ENCODE measurements at regions not wholly inside any gene's neighbourhood (a gene's known extent, or its start where the extent isn't known, plus 50 kb on each side); places are given as distances from the start of the nearest gene placed in this dataset.

DNA sequence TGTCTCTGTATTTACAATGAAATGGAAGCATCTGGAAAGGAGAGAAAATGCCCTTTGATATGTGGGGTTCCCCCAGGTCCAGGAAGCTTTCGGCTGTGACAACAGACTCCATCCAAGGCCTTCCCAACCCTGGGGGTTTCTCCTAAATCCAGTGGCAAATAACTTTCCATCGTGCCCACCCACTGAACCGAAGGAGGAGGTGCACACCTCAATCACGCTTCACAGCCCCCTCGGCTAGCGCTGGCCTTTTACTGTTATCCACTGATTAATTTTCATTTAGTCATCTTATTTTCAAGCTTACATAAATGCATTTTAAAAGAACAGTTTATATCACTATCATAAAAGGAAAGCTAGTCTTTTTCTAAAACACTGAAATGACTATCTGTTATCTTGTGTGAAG lies 286.8 kb upstream of the ZMIZ1 start:
- Histone ChIP-seq H3K36me3 (replicated peaks) (no peaks in the 10 kb centered on the region), H3K4me1 (no peaks in the 10 kb centered on the region), H3K4me3 (no peak overlapping the region), H3K9me3 (no peaks in the 10 kb centered on the region), H3K27me3 (ENCODE audit: low read depth) (no peaks in the 10 kb centered on the region)
- DNase-seq (ENCODE audit: low spot score in 2 of 2) = no peak
- in situ Hi-C loops (cut with MboI; ENCODE audit: low sequenced_read_pairs) = no loop called here

- no peaks in the 10 kb centered on the region for H3K4me1 ChIP-seq
- in situ Hi-C loops (cut with MboI; ENCODE audit: low sequenced_read_pairs) = no loop called here
Observed at GRCh38 chr10:78782441-78782840, 286.3 kb upstream of the ZMIZ1 start.

DNA sequence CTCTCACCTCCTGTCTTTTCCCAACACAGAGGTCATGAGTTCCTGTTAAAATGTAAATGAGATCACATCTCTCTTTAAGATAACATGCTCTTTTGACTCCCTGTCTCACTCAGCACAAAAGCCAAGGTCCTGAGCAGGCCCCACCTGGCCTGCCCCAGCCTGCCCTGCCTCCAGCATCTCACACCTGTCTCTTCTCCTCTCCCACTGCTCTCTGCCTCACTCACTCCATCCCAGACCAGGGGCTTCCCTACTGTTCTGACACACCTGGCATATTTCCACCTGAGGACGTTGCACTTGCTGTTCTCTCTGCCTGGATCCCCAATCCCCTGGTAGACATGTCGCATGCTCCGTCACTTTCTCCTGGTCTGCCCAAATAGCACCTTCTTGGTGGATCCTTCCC lies 285.0 kb upstream of the ZMIZ1 start:
- no peak for DNase-seq (ENCODE audit: low spot score in 2 of 2)
- H3K36me3 ChIP-seq (replicated peaks) = no peaks in the 10 kb centered on the region
- no peak overlapping the region for H3K4me3 ChIP-seq
- H3K4me1 ChIP-seq = no peaks in the 10 kb centered on the region
- in situ Hi-C loops (cut with MboI; ENCODE audit: low sequenced_read_pairs) = no loop called here
- H3K9me3 ChIP-seq = no peaks in the 10 kb centered on the region
- H3K27me3 ChIP-seq (ENCODE audit: low read depth) = peaks cover 5% of the 10 kb centered on the region; the same call in 1 of the 2 replicates

More at GRCh38 chr10:78782441-78782840, 286.3 kb upstream of the ZMIZ1 start:
- Histone ChIP-seq H3K36me3 (replicated peaks) (no peaks in the 10 kb centered on the region), H3K9me3 (no peaks in the 10 kb centered on the region), H3K27me3 (ENCODE audit: low read depth) (no peaks in the 10 kb centered on the region; the same call in 1 of the 2 replicates), H3K4me3 (no peak overlapping the region)
- DNase-seq (ENCODE audit: low spot score in 2 of 2) = no peak

DNA sequence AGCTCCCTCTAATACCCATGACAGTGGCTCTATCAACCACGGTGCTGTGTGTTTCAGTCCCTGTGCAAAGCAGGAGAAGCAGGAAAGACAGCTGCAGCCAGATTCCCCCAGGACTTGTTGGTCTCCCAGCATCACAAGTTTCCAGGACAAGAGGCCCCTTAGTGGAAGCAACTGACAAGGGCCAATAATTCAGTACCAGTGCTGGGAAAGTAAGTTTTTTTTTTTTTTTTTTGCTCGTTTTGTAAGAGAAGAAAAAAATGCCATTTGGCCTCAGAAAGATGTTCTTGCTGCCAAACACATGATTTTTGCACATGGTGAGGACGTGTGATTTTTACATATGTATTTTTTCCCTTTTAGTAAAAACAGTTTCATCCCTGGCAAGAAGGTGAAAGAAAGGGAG lies 284.2 kb upstream of the ZMIZ1 start:
- Histone ChIP-seq H3K4me1 (no peaks in the 10 kb centered on the region), H3K9me3 (no peaks in the 10 kb centered on the region), H3K4me3 (no peak overlapping the region), H3K27me3 (ENCODE audit: low read depth) (peaks cover 5% of the 10 kb centered on the region; the same call in 1 of the 2 replicates), H3K36me3 (replicated peaks) (no peaks in the 10 kb centered on the region)
- DNase-seq (ENCODE audit: low spot score in 2 of 2) = no peak
- in situ Hi-C loops (cut with MboI; ENCODE audit: low sequenced_read_pairs) = no loop called here

DNA sequence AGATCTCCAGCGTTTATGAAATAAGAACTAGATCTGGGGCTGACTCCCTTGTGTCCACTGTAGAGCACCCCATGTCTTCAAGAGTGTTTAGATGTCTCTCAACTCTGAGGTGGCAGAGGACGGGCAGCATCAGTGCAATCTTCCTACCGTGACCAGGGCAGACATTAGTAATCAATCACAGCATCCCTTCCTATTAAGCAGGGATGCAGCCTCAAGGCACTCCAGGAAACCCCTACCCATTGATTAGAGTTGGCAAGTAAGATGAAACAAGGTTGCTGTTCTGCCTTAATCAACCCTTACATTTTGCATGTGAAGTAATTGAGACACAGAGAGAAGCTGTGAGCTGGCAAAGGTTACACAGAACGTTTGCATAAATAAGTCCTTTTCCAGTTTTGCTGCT lies 283.7 kb upstream of the ZMIZ1 start:
- H3K36me3 ChIP-seq (replicated peaks) = no peaks in the 10 kb centered on the region
- no peak overlapping the region for H3K4me3 ChIP-seq
- H3K27me3 ChIP-seq (ENCODE audit: low read depth) = peaks cover 5% of the 10 kb centered on the region; the same call in 1 of the 2 replicates
- H3K4me1 ChIP-seq = no peaks in the 10 kb centered on the region
- in situ Hi-C loops (cut with MboI; ENCODE audit: low sequenced_read_pairs) = no loop called here
- no peaks in the 10 kb centered on the region for H3K9me3 ChIP-seq
- no peak for DNase-seq (ENCODE audit: low spot score in 2 of 2)

DNA sequence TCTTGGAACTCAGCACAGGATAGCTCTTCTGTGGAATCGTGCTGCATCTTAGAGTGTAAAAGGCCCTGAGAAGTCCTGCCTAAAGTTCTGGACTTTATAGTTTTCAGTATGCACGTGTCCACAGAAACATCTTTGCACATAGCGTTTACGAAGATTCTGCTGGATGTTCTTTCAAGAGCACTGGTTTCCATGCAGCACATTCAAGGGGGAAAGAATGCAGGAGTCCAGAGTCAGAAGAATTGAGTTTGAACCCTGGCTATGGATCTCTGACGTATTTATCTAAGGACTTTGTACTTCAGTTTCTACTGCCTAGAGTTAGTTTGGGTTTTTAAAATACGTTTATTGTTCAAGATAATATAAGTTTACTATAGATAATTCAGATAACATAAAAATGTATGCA lies 282.8 kb upstream of the ZMIZ1 start:
- peaks cover 5% of the 10 kb centered on the region; the same call in 1 of the 2 replicates for H3K27me3 ChIP-seq (ENCODE audit: low read depth)
- in situ Hi-C loops (cut with MboI; ENCODE audit: low sequenced_read_pairs) = no loop called here
- H3K4me3 ChIP-seq = no peak overlapping the region
- H3K36me3 ChIP-seq (replicated peaks) = no peaks in the 10 kb centered on the region
- no peaks in the 10 kb centered on the region for H3K4me1 ChIP-seq
- no peak for DNase-seq (ENCODE audit: low spot score in 2 of 2)
- H3K9me3 ChIP-seq = no peaks in the 10 kb centered on the region

DNA sequence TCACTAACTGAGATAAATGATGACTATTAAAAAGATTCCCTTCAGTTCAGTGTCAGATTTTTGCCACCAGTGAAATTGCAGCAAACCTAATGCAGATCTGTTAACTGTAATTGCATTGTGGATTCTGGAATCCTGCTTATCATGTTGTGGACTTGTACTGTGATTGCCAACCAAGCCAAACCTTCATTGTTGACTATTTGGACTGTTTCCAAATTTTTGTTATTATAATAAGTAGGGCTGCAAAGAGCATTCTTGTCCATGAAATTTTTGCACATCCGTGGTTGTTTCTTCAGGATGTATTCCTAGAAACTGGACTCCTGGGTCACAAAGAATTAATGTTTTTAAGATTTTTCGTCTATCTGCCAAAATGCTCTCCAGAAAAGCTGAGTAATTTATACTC lies 281.6 kb upstream of the ZMIZ1 start:
- Histone ChIP-seq H3K9me3 (no peaks in the 10 kb centered on the region), H3K4me1 (no peaks in the 10 kb centered on the region), H3K36me3 (replicated peaks) (no peaks in the 10 kb centered on the region), H3K27me3 (ENCODE audit: low read depth) (peaks cover 5% of the 10 kb centered on the region; the same call in 1 of the 2 replicates), H3K4me3 (no peak overlapping the region)
- no peak for DNase-seq (ENCODE audit: low spot score in 2 of 2)
- in situ Hi-C loops (cut with MboI; ENCODE audit: low sequenced_read_pairs) = no loop called here

- Histone ChIP-seq H3K27me3 (ENCODE audit: low read depth) (no peaks in the 10 kb centered on the region), H3K36me3 (replicated peaks) (no peaks in the 10 kb centered on the region), H3K9me3 (no peaks in the 10 kb centered on the region), H3K4me3 (no peak overlapping the region), H3K4me1 (no peaks in the 10 kb centered on the region)
- no peak for DNase-seq (ENCODE audit: low spot score in 2 of 2)
- in situ Hi-C loops (cut with MboI; ENCODE audit: low sequenced_read_pairs) = no loop called here
Observed at GRCh38 chr10:78794736-78795455, 273.9 kb upstream of the ZMIZ1 start.

GRCh38 chr10:78798976-78799730 lies 269.6 kb upstream of the ZMIZ1 start:
- in situ Hi-C loops (cut with MboI; ENCODE audit: low sequenced_read_pairs) = no loop called here
- H3K4me1 ChIP-seq = no peaks in the 10 kb centered on the region
- DNase-seq (ENCODE audit: low spot score in 2 of 2) = no peak
- no peaks in the 10 kb centered on the region for H3K36me3 ChIP-seq (replicated peaks)
- no peaks in the 10 kb centered on the region for H3K9me3 ChIP-seq
- 0 out of 2 replicates have a peak, but pooled peaks cover 4% of the 10 kb centered on the region for H3K27me3 ChIP-seq (ENCODE audit: low read depth)
- no peak overlapping the region for H3K4me3 ChIP-seq

DNA sequence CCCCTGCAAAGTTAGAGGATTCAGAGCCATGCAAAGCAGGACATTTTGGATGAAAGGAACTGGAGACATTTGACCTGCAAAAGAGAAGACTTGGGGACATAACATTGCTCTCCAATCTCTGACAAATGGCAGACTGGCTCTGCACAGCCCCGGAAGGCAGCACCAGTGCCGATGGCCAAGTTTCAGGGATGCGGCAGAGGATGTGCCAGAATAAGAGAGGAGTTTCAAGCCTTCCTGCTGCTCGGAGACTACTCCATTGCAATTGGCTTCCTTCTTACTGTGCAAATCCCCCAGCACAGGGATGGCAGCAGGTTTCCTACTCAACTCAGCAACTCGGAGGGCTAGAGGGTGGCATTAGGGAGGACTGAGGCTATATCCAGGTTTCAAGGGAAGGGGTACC lies 268.8 kb upstream of the ZMIZ1 start:
- Histone ChIP-seq H3K9me3 (no peaks in the 10 kb centered on the region), H3K4me3 (no peak overlapping the region), H3K36me3 (replicated peaks) (no peaks in the 10 kb centered on the region), H3K4me1 (no peaks in the 10 kb centered on the region), H3K27me3 (ENCODE audit: low read depth) (0 out of 2 replicates have a peak, but pooled peaks cover 4% of the 10 kb centered on the region)
- in situ Hi-C loops (cut with MboI; ENCODE audit: low sequenced_read_pairs) = no loop called here
- no peak for DNase-seq (ENCODE audit: low spot score in 2 of 2)

DNA sequence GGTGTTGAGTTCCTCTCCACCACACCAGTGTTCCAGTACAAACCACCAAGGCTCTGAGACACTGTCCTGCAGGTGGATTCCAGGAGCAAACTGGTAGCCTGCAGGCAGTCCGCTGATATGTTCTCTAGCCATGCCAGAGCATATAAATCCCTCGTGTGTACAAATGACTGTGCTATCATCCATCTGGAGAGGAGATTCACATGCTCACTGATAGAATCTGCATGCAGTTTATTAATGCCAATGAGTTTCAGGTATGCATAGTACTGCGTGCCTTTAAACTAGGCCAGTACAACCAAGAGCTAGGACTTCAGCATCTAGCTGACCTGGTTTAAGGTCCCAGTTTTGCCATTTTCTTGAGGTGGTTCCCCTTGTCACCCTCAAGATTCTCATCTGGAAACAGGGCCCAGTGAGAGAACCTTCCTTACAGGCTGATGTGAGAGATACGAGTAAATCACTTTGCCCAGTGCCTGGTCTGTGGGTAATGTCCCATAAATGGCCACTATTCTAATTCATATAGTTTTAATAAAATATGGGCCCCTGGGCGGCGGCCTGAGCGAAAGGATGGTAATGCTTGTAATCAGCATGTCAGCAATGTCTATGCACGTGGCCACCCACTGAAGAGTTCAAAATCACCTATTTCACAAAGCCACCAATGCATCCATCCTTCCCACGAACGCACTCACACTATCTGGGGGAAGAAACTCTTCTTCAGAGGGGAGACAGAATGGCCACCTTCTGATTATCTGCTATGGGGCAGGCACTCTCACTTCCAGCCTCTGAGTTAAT lies 268.0 kb upstream of the ZMIZ1 start:
- 0 out of 2 replicates have a peak, but pooled peaks cover 4% of the 10 kb centered on the region for H3K27me3 ChIP-seq (ENCODE audit: low read depth)
- in situ Hi-C loops (cut with MboI; ENCODE audit: low sequenced_read_pairs) = no loop called here
- no peaks in the 10 kb centered on the region for H3K36me3 ChIP-seq (replicated peaks)
- H3K4me3 ChIP-seq = no peak overlapping the region
- no peaks in the 10 kb centered on the region for H3K9me3 ChIP-seq
- H3K4me1 ChIP-seq = no peaks in the 10 kb centered on the region
- no peak for DNase-seq (ENCODE audit: low spot score in 2 of 2)

DNA sequence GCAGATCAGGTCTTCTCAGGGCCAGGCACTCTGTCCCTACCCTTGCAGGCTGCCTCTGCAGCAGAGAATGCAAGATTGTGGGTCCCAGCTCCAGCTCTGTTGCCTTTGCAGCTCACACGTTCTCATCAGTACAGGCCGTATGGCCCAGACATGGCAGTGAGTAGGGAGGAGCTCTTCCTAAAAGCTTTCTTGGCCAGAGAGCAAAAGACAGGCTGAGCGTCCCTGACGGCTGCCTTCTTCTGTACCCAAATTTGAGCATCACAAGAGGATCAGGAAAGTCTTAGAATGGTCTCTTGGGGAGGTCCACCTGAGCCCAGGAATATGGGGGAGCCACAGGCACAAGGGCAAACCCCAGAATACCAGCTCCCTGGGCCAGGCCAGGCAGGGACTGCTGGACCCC lies 266.3 kb upstream of the ZMIZ1 start:
- H3K36me3 ChIP-seq (replicated peaks) = no peaks in the 10 kb centered on the region
- in situ Hi-C loops (cut with MboI; ENCODE audit: low sequenced_read_pairs) = no loop called here
- no peaks in the 10 kb centered on the region for H3K4me1 ChIP-seq
- H3K27me3 ChIP-seq (ENCODE audit: low read depth) = 0 out of 2 replicates have a peak, but pooled peaks cover 4% of the 10 kb centered on the region
- no peak for DNase-seq (ENCODE audit: low spot score in 2 of 2)
- no peaks in the 10 kb centered on the region for H3K9me3 ChIP-seq
- H3K4me3 ChIP-seq = no peak overlapping the region

DNA sequence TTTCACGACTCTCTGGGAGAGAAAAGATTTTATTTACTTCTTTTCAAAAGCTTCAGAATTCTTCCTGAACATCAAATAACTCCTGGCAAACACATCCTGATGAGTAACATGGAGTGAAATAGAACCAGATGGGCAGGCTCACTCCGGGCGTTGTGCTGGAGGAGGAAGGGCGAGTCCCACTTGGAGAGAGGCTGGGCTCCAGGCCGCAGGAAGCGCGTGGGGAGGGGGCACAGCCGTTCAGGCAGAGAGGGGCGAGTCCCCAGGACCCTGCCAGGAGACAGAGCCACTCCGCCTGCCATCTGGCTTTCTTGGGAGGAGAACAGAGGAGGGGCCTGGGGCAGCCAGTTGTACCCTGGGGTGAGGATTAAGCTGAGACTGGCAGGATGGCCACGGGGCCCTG lies 265.9 kb upstream of the ZMIZ1 start:
- Histone ChIP-seq H3K36me3 (replicated peaks) (no peaks in the 10 kb centered on the region), H3K4me3 (no peak overlapping the region), H3K9me3 (no peaks in the 10 kb centered on the region), H3K4me1 (no peaks in the 10 kb centered on the region), H3K27me3 (ENCODE audit: low read depth) (0 out of 2 replicates have a peak, but pooled peaks cover 4% of the 10 kb centered on the region)
- in situ Hi-C loops (cut with MboI; ENCODE audit: low sequenced_read_pairs) = no loop called here
- no peak for DNase-seq (ENCODE audit: low spot score in 2 of 2)

All from HAP-1 (cell line).